ENCODE measurements at regions not wholly inside any gene's neighbourhood (a gene's known extent, or its start where the extent isn't known, plus 50 kb on each side); places are given as distances from the start of the nearest gene placed in this dataset.

DNA sequence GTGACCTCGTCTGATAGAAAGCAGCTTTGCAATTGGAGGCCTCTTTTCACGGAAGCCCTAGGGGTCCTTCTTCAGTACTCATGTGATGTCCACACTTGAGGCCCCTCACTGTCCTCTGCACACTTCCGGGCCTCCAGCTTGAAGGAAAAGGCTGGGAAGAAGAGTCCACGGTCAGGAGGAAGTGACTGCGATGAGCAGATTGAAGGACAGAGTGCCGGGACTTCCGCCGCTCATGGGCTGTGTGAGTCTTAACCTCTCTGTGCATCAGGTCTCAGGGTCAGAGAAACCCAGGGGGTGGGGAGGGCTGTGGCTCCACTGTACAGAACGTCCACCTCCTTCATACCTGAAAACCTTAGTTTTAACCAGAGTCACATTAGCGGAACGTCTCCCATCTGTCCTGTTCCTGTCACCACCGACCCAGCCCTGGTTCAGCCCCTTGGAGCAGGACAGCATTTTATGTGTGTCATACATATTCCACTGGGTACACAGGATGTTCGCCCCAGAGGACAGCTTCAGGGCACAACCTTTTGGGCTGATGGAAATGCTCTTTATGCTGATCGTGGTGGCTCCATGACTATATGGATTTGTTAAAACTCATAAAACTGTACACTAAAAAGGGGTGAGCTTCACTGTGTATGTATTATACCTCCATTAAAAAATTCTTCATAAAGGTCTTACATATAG is 51.0 kb upstream of the SORCS2 start:
- Histone ChIP-seq H3K9ac (ENCODE audit: low read length) (no peak overlapping the region), H2BK5ac (ENCODE audit: low read length) (no peak overlapping the region), H3K4ac (ENCODE audit: low read depth, low read length) (no peak overlapping the region), H2BK15ac (replicated peaks; ENCODE audit: low read depth) (no peak overlapping the region), H3K18ac (ENCODE audit: low read length) (no peak overlapping the region), H3K4me3 (ENCODE audit: low read length) (no peak overlapping the region), H3K27me3 (ENCODE audit: insufficient read depth, low read length, poor library complexity) (no peaks in the 10 kb centered on the region), H3K4me1 (ENCODE audit: control insufficient read depth, low read depth, low read length) (no peaks in the 10 kb centered on the region), H3K79me2 (ENCODE audit: control insufficient read depth, insufficient read depth, low read length) (no peaks in the 10 kb centered on the region), H4K8ac (ENCODE audit: low read depth, low read length) (no peak overlapping the region), H3K36me3 (ENCODE audit: control insufficient read depth, insufficient read depth, low read length) (no peaks in the 10 kb centered on the region), H2AK5ac (ENCODE audit: low read length) (no peak overlapping the region), H3K56ac (ENCODE audit: low read length) (no peak overlapping the region), H3K27ac (ENCODE audit: low read depth, low read length) (no peak overlapping the region), H3K4me2 (ENCODE audit: low read length) (no peak overlapping the region), H3K79me1 (ENCODE audit: low read length) (no peaks in the 10 kb centered on the region), H2BK120ac (ENCODE audit: low read depth, low read length) (no peak overlapping the region), H4K5ac (ENCODE audit: low read length) (no peak overlapping the region), H3K23ac (ENCODE audit: low read length) (no peak overlapping the region)
- no peak for DNase-seq
- no CpG with 5 or more reads among the region's 14 CpGs for WGBS (ENCODE audit: extremely low coverage, insufficient coverage, low lambda C conversion rate)

DNA sequence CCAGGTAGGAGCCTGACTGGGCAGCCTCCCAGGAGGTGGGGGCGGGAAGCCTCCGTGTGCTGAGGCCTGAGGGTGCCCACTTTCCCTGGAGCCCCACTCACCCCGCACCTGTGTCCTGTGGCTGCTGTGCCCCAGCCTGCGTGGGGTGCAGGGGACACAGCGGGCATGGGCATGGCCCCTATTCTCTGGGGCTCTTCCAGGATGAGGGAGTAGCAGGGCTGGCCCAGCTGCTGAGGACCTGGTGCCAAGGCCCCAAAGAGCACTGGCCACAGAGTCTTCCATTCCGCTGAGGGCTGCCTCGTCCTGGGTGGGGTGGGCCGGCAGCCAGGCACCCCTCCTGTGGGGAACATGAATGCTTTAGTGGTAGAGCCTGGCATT is 51.7 kb upstream of the SORCS2 start:
- Histone ChIP-seq H3K27me3 (ENCODE audit: insufficient read depth, low read length, poor library complexity) (no peaks in the 10 kb centered on the region), H3K27ac (ENCODE audit: low read depth, low read length) (no peak overlapping the region), H2BK15ac (replicated peaks; ENCODE audit: low read depth) (no peak overlapping the region), H3K36me3 (ENCODE audit: control insufficient read depth, insufficient read depth, low read length) (no peaks in the 10 kb centered on the region), H3K79me1 (ENCODE audit: low read length) (no peaks in the 10 kb centered on the region), H2BK120ac (ENCODE audit: low read depth, low read length) (no peak overlapping the region), H3K9ac (ENCODE audit: low read length) (no peak overlapping the region), H2AK5ac (ENCODE audit: low read length) (no peak overlapping the region), H3K4me2 (ENCODE audit: low read length) (no peak overlapping the region), H4K8ac (ENCODE audit: low read depth, low read length) (no peak overlapping the region), H3K4me3 (ENCODE audit: low read length) (no peak overlapping the region), H3K4ac (ENCODE audit: low read depth, low read length) (no peak overlapping the region), H3K18ac (ENCODE audit: low read length) (no peak overlapping the region), H4K5ac (ENCODE audit: low read length) (no peak overlapping the region), H3K56ac (ENCODE audit: low read length) (no peak overlapping the region), H3K23ac (ENCODE audit: low read length) (no peak overlapping the region), H3K4me1 (ENCODE audit: control insufficient read depth, low read depth, low read length) (no peaks in the 10 kb centered on the region), H2BK5ac (ENCODE audit: low read length) (no peak overlapping the region), H3K79me2 (ENCODE audit: control insufficient read depth, insufficient read depth, low read length) (no peaks in the 10 kb centered on the region)
- DNase-seq, result no peak
- no CpG with 5 or more reads among the region's 8 CpGs for WGBS (ENCODE audit: extremely low coverage, insufficient coverage, low lambda C conversion rate)

DNA sequence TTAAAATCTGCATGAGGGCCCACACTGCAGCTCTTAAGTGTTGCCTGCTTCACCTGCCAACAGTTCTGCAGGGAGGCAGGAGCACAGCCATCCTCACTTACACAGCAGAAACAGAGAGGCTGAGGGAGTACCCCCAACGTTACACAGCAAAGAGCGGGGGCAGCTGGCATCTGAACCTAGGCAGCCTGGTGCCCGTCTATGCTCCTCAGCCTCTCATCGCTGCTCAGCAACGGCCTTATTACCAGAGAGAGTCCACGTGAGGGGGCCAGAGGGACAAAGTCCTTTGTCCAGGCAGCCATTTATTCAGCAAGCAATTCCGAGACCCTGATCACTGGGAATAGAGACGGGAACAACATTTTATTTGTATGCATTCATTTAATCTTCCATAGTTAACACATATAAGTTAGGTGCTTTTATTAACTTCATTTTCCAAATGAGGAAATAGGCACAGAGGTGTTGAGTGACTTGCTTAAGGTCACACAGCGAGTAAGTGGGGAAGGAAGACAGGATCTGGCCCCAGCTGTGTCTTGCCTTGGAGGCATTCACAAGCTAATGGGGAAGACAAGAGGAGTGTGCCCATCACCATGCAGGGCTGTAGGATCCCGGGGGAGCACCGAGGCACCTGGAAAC is 52.2 kb upstream of the SORCS2 start:
- no peak overlapping the region for H3K4me3 ChIP-seq (ENCODE audit: low read length)
- H3K27me3 ChIP-seq (ENCODE audit: insufficient read depth, low read length, poor library complexity), result no peaks in the 10 kb centered on the region
- no peak overlapping the region for H2AK5ac ChIP-seq (ENCODE audit: low read length)
- no peaks in the 10 kb centered on the region for H3K36me3 ChIP-seq (ENCODE audit: control insufficient read depth, insufficient read depth, low read length)
- H3K56ac ChIP-seq (ENCODE audit: low read length), result no peak overlapping the region
- no CpG with 5 or more reads among the region's 11 CpGs for WGBS (ENCODE audit: extremely low coverage, insufficient coverage, low lambda C conversion rate)
- no peak overlapping the region for H2BK5ac ChIP-seq (ENCODE audit: low read length)
- H3K27ac ChIP-seq (ENCODE audit: low read depth, low read length), result no peak overlapping the region
- no peak overlapping the region for H4K5ac ChIP-seq (ENCODE audit: low read length)
- no peaks in the 10 kb centered on the region for H3K79me1 ChIP-seq (ENCODE audit: low read length)
- no peak overlapping the region for H3K9ac ChIP-seq (ENCODE audit: low read length)
- DNase-seq, result no peak
- no peak overlapping the region for H2BK120ac ChIP-seq (ENCODE audit: low read depth, low read length)
- H3K4ac ChIP-seq (ENCODE audit: low read depth, low read length), result no peak overlapping the region
- H3K4me2 ChIP-seq (ENCODE audit: low read length), result no peak overlapping the region
- no peaks in the 10 kb centered on the region for H3K79me2 ChIP-seq (ENCODE audit: control insufficient read depth, insufficient read depth, low read length)
- no peaks in the 10 kb centered on the region for H3K4me1 ChIP-seq (ENCODE audit: control insufficient read depth, low read depth, low read length)
- no peak overlapping the region for H2BK15ac ChIP-seq (replicated peaks; ENCODE audit: low read depth)
- H3K18ac ChIP-seq (ENCODE audit: low read length), result no peak overlapping the region
- H4K8ac ChIP-seq (ENCODE audit: low read depth, low read length), result no peak overlapping the region
- no peak overlapping the region for H3K23ac ChIP-seq (ENCODE audit: low read length)

DNA sequence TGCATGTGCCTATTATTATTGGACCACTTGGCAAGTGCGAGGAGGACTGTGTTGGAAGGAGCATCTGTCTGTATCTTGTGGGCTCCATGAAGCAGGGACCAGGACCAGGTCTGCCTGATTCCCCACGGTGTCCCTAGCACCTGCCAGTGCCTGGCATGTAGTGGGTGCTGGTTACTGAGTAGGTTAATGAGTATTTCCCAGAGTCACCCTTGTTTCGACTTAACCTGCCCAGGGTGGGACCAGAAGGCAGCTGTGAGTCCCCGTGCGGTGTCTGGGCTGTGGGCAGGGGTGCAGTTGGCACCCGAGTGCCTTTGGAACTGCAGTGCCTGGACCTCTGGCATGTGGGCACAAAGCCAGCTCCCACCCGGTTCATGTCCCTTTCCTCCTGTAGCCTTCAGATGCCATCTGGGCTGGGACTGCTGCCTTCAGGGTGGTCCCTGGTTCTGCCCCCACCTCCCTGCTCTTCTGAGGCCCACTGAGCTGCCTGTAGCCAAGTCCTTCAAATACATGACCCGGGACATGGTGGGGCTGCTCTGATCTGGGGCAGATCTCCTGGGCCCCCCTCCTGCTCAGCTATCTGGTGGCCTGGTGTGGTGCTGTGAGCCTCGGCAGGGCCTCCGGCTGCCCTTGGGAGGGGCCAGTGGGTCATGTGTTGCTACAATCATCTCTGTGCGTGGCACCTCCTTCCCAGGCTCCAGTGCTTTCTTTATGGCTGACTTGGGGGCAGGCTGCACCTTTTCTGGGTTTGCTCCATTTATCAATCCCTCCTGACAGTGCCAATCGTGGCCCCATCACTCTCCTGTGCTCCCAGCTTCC is 53.0 kb upstream of the SORCS2 start:
- Histone ChIP-seq H3K4me2 (ENCODE audit: low read length) (no peak overlapping the region), H3K4me3 (ENCODE audit: low read length) (no peak overlapping the region), H3K36me3 (ENCODE audit: control insufficient read depth, insufficient read depth, low read length) (no peaks in the 10 kb centered on the region), H3K18ac (ENCODE audit: low read length) (no peak overlapping the region), H3K23ac (ENCODE audit: low read length) (no peak overlapping the region), H2AK5ac (ENCODE audit: low read length) (no peak overlapping the region), H3K27ac (ENCODE audit: low read depth, low read length) (no peak overlapping the region), H3K9ac (ENCODE audit: low read length) (no peak overlapping the region), H2BK15ac (replicated peaks; ENCODE audit: low read depth) (no peak overlapping the region), H2BK120ac (ENCODE audit: low read depth, low read length) (no peak overlapping the region), H3K56ac (ENCODE audit: low read length) (no peak overlapping the region), H2BK5ac (ENCODE audit: low read length) (no peak overlapping the region), H3K4ac (ENCODE audit: low read depth, low read length) (no peak overlapping the region), H3K4me1 (ENCODE audit: control insufficient read depth, low read depth, low read length) (no peaks in the 10 kb centered on the region), H4K5ac (ENCODE audit: low read length) (no peak overlapping the region), H3K27me3 (ENCODE audit: insufficient read depth, low read length, poor library complexity) (no peaks in the 10 kb centered on the region), H4K8ac (ENCODE audit: low read depth, low read length) (no peak overlapping the region), H3K79me1 (ENCODE audit: low read length) (no peaks in the 10 kb centered on the region), H3K79me2 (ENCODE audit: control insufficient read depth, insufficient read depth, low read length) (no peaks in the 10 kb centered on the region)
- no CpG with 5 or more reads among the region's 12 CpGs for WGBS (ENCODE audit: extremely low coverage, insufficient coverage, low lambda C conversion rate)
- DNase-seq, result no peak

DNA sequence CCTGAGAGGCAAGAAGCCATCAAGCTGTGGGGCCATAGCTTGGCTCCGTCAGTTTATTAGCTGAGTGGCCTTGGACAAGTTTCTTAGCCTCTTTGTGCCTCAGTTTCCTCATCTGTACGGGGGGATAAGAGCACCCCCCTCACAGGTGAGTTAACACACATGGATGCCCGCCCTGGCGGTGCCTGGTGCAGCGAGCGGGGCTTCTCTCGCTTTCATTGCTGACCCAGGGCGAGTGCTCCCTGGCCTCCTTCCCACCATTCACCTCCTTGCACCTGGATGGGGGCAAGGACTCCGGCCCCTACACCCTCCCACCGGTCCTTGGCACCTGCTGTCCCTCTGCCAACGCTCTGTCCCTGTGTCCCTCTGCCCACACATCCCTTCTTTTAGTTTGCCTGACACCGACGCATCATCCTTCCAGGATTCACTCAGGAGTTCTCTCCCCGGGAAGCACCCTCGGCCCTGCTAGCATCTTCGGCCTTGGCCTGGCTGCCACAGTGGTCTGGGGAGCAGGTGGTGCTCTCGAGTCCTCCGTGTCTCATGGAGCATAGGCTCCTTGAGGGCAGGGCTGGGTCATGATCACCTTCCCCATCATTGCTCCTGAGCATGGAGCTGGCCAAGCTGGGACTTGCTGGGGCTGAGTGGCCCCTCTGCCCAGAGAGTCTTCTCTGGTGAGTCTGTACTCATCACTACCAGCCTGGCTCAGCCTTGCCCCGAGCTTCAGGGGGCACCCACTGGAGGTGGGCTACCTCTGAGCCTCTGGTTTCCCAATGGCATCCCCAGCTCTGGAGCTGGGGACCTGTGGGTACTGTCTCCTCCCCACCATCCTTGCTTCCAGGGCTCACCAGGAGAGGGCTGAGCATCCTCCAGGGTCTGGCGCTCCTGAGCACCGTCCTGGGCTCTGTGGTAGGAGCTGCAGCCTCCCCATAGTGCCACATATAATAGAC is 53.8 kb upstream of the SORCS2 start:
- H3K9ac ChIP-seq (ENCODE audit: low read length), result no peak overlapping the region
- no peak overlapping the region for H3K4me3 ChIP-seq (ENCODE audit: low read length)
- no CpG with 5 or more reads among the region's 21 CpGs for WGBS (ENCODE audit: extremely low coverage, insufficient coverage, low lambda C conversion rate)

More for the DNA sequence above, 53.8 kb upstream of the SORCS2 start:
- no peak overlapping the region for H2BK5ac ChIP-seq (ENCODE audit: low read length)
- H3K56ac ChIP-seq (ENCODE audit: low read length), result no peak overlapping the region
- no peak overlapping the region for H2BK120ac ChIP-seq (ENCODE audit: low read depth, low read length)
- no peak for DNase-seq
- H2BK15ac ChIP-seq (replicated peaks; ENCODE audit: low read depth), result no peak overlapping the region
- H3K36me3 ChIP-seq (ENCODE audit: control insufficient read depth, insufficient read depth, low read length), result no peaks in the 10 kb centered on the region
- H2AK5ac ChIP-seq (ENCODE audit: low read length), result no peak overlapping the region
- H3K27ac ChIP-seq (ENCODE audit: low read depth, low read length), result no peak overlapping the region
- H3K79me1 ChIP-seq (ENCODE audit: low read length), result no peaks in the 10 kb centered on the region
- H3K27me3 ChIP-seq (ENCODE audit: insufficient read depth, low read length, poor library complexity), result no peaks in the 10 kb centered on the region
- H4K5ac ChIP-seq (ENCODE audit: low read length), result no peak overlapping the region
- no peaks in the 10 kb centered on the region for H3K79me2 ChIP-seq (ENCODE audit: control insufficient read depth, insufficient read depth, low read length)
- H4K8ac ChIP-seq (ENCODE audit: low read depth, low read length), result no peak overlapping the region
- H3K4me1 ChIP-seq (ENCODE audit: control insufficient read depth, low read depth, low read length), result no peaks in the 10 kb centered on the region
- H3K18ac ChIP-seq (ENCODE audit: low read length), result no peak overlapping the region
- H3K4me2 ChIP-seq (ENCODE audit: low read length), result no peak overlapping the region
- H3K4ac ChIP-seq (ENCODE audit: low read depth, low read length), result no peak overlapping the region
- no peak overlapping the region for H3K23ac ChIP-seq (ENCODE audit: low read length)

Measured in mesendoderm (in vitro differentiated cells).